ENCODE measurements at regions not wholly inside any gene's neighbourhood (a gene's known extent, or its start where the extent isn't known, plus 50 kb on each side); places are given as distances from the start of the nearest gene placed in this dataset.

DNA sequence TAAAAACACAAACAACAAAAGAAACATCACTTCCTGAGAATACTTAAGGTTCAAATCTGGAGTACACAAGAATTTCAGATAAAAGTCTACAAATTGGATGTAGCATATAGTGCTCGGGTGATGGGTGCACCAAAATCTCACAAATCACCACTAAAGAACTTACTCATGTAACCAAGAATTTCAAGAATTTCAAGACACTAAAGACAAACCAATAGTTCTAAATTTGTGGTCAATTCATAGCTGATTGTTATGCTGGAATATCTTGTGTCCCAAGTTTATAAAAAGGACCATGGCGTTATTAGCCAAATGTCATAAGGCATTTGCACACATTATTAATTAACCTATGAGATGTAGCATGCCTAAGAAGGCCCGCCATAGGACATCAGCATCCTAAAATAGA, 1204.1 kb upstream of the AUTS2 start:
- POLR2A ChIA-PET, result no interaction called here

DNA sequence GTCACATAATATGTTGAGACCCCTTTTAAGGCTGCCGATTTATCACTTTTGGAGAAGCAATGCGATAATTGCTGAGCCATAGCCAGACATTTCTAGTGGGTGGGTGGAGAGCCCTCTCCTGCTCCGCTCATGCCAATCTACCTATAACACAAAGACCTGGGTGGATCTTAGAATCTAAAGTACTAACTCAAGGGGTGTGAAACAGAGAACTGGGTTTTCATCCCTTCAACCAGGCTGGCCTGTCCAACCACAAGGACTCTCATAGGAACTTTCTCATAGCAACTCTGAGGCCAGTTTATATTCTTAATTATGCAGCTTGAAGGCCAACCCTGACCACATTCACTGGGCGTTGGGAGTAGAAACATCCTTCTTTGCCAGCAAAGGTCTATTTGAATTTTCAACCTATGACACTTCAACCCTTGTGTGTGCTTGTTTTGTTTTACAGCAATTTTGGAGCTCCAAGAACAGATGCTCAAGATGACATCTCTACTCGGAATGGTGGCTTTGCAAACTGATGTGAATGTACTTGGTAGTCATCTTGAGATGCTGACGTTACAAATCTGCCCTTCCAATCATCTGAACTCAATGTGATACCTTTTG, 1198.2 kb upstream of the AUTS2 start:
- H3K4me3 ChIP-seq (ENCODE audit: low read depth, low read length), result no peak overlapping the region
- CTCF ChIA-PET, result no interaction called here
- TF ChIP-seq ZNF155 (tag by site-specific recombination; IDR thresholded peaks at IDR 0.05) (no peak), ZXDB (tag by site-specific recombination; IDR thresholded peaks at IDR 0.05) (no peak), GLI4 (tag by site-specific recombination; IDR thresholded peaks at IDR 0.05) (no peak), ZNF837 (tag by site-specific recombination; IDR thresholded peaks at IDR 0.05) (no peak)
- TF ChIP-seq, protein P1, sequence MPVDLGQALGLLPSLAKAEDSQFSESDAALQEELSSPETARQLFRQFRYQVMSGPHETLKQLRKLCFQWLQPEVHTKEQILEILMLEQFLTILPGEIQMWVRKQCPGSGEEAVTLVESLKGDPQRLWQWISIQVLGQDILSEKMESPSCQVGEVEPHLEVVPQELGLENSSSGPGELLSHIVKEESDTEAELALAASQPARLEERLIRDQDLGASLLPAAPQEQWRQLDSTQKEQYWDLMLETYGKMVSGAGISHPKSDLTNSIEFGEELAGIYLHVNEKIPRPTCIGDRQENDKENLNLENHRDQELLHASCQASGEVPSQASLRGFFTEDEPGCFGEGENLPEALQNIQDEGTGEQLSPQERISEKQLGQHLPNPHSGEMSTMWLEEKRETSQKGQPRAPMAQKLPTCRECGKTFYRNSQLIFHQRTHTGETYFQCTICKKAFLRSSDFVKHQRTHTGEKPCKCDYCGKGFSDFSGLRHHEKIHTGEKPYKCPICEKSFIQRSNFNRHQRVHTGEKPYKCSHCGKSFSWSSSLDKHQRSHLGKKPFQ (tag by site-specific recombination; IDR thresholded peaks at IDR 0.05), result no peak
- TF ChIP-seq, protein P2, sequence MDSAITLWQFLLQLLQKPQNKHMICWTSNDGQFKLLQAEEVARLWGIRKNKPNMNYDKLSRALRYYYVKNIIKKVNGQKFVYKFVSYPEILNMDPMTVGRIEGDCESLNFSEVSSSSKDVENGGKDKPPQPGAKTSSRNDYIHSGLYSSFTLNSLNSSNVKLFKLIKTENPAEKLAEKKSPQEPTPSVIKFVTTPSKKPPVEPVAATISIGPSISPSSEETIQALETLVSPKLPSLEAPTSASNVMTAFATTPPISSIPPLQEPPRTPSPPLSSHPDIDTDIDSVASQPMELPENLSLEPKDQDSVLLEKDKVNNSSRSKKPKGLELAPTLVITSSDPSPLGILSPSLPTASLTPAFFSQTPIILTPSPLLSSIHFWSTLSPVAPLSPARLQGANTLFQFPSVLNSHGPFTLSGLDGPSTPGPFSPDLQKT (IDR thresholded peaks at IDR 0.05; ENCODE audit: borderline replicate concordance, low read depth, low read length), result no peak
- POLR2A ChIA-PET, result no interaction called here
- H3K4me1 ChIP-seq (ENCODE audit: control insufficient read depth, insufficient read depth, low read length), result no peaks in the 10 kb centered on the region
- no peaks in the 10 kb centered on the region for H3K36me3 ChIP-seq (ENCODE audit: control insufficient read depth in 2 of 2, insufficient read depth in 1 of 2, low read length in 2 of 2)
- no peaks in the 10 kb centered on the region for H3K9me3 ChIP-seq (ENCODE audit: control insufficient read depth, insufficient read depth, low read depth, low read length)
- no peak overlapping the region for H3K27ac ChIP-seq (ENCODE audit: extremely low read depth, low read depth, low read length)

More for the DNA sequence above, 1204.1 kb upstream of the AUTS2 start:
- TF ChIP-seq ZNF626 (tag by site-specific recombination; IDR thresholded peaks at IDR 0.05) (no peak), ZNF521 (tag by site-specific recombination; IDR thresholded peaks at IDR 0.05) (no peak), ZNF664 (tag by site-specific recombination; IDR thresholded peaks at IDR 0.05) (no peak), SP2 (tag by site-specific recombination; IDR thresholded peaks at IDR 0.05) (no peak), ZNF501 (tag by site-specific recombination; IDR thresholded peaks at IDR 0.05) (no peak), ZNF416 (tag by site-specific recombination; IDR thresholded peaks at IDR 0.05) (no peak), PATZ1 (tag by site-specific recombination; IDR thresholded peaks at IDR 0.05) (no peak), ZNF335 (tag by site-specific recombination; conservative IDR thresholded peaks at IDR 0.05) (no peak), ZNF639 (tag by site-specific recombination; IDR thresholded peaks at IDR 0.05) (no peak), ZNF544 (tag by site-specific recombination; IDR thresholded peaks at IDR 0.05) (no peak), FEZF1 (tag by site-specific recombination; IDR thresholded peaks at IDR 0.05) (no peak), ZNF549 (tag by site-specific recombination; IDR thresholded peaks at IDR 0.05) (no peak), HOXA7 (CRISPR knock-in tag; IDR thresholded peaks at IDR 0.05; ENCODE audit: borderline replicate concordance) (no peak), HOXD13 (CRISPR knock-in tag; IDR thresholded peaks at IDR 0.05; ENCODE audit: borderline replicate concordance) (no peak), ZNF146 (tag by site-specific recombination; IDR thresholded peaks at IDR 0.05) (no peak), KLF7 (tag by site-specific recombination; IDR thresholded peaks at IDR 0.05; ENCODE audit: borderline replicate concordance) (no peak), KLF17 (tag by site-specific recombination; IDR thresholded peaks at IDR 0.05) (no peak)
- TF ChIP-seq, protein P3, sequence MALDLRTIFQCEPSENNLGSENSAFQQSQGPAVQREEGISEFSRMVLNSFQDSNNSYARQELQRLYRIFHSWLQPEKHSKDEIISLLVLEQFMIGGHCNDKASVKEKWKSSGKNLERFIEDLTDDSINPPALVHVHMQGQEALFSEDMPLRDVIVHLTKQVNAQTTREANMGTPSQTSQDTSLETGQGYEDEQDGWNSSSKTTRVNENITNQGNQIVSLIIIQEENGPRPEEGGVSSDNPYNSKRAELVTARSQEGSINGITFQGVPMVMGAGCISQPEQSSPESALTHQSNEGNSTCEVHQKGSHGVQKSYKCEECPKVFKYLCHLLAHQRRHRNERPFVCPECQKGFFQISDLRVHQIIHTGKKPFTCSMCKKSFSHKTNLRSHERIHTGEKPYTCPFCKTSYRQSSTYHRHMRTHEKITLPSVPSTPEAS (tag by site-specific recombination; IDR thresholded peaks at IDR 0.05), result no peak
- TF ChIP-seq, protein P4, sequence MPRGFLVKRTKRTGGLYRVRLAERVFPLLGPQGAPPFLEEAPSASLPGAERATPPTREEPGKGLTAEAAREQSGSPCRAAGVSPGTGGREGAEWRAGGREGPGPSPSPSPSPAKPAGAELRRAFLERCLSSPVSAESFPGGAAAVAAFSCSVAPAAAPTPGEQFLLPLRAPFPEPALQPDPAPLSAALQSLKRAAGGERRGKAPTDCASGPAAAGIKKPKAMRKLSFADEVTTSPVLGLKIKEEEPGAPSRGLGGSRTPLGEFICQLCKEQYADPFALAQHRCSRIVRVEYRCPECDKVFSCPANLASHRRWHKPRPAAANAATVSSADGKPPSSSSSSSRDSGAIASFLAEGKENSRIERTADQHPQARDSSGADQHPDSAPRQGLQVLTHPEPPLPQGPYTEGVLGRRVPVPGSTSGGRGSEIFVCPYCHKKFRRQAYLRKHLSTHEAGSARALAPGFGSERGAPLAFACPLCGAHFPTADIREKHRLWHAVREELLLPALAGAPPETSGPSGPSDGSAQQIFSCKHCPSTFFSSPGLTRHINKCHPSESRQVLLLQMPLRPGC (tag by site-specific recombination; IDR thresholded peaks at IDR 0.05), result no peak
- H3K9me3 ChIP-seq (ENCODE audit: control insufficient read depth, insufficient read depth, low read depth, low read length), result no peaks in the 10 kb centered on the region
- CTCF ChIA-PET, result no interaction called here
- H3K4me1 ChIP-seq (ENCODE audit: control insufficient read depth, insufficient read depth, low read length), result no peaks in the 10 kb centered on the region
- no peak overlapping the region for H3K4me3 ChIP-seq (ENCODE audit: low read depth, low read length)
- no peaks in the 10 kb centered on the region for H3K36me3 ChIP-seq (ENCODE audit: control insufficient read depth in 2 of 2, insufficient read depth in 1 of 2, low read length in 2 of 2)
- no peak overlapping the region for H3K27ac ChIP-seq (ENCODE audit: extremely low read depth, low read depth, low read length)

All from HEK293 (cell line).